Fibroblast of the conjunctiva (primary cell): ENCODE measurements at regions not wholly inside any gene's neighbourhood (a gene's known extent, or its start where the extent isn't known, plus 50 kb on each side); places are given as distances from the start of the nearest gene placed in this dataset.

ENCODE experiments used
- DNase-seq: peaks from one replicate; pipeline ENCODE4 v3.0.0-alpha.2; 2010; ENCODE audit warnings: low read depth

- DNase-seq: no peak
These were observed 429.6 kb downstream of the RAB28 start for GRCh38 chr4:13054420-13054970.

- DNase-seq: no peak
These were observed 436.5 kb downstream of the RAB28 start for GRCh38 chr4:13047591-13047990.

- DNase-seq: no peak
These were observed 447.3 kb downstream of the RAB28 start for GRCh38 chr4:13036841-13037240.

GRCh38 chr4:13032936-13033335 lies 451.2 kb downstream of the RAB28 start:
- no peak for DNase-seq

GRCh38 chr4:13024147-13025105 lies 459.7 kb downstream of the RAB28 start:
- DNase-seq: no peak

- no peak for DNase-seq
These were observed 476.2 kb downstream of the RAB28 start for GRCh38 chr4:13007802-13008470.

- DNase-seq: no peak
These were observed 490.2 kb downstream of the RAB28 start for GRCh38 chr4:12993923-12994322.

- DNase-seq: no peak
These were observed 496.9 kb downstream of the RAB28 start for GRCh38 chr4:12987284-12987683.

GRCh38 chr4:12979797-12980196 lies 504.3 kb downstream of the RAB28 start:
- no peak for DNase-seq

- DNase-seq: no peak
These were observed 505.8 kb downstream of the RAB28 start for GRCh38 chr4:12978310-12978709.

GRCh38 chr4:12975511-12975910 lies 508.6 kb downstream of the RAB28 start:
- DNase-seq: no peak

GRCh38 chr4:12973522-12973921 lies 510.6 kb downstream of the RAB28 start:
- DNase-seq: no peak

- DNase-seq: no peak
These were observed 515.8 kb downstream of the RAB28 start for GRCh38 chr4:12968345-12968744.

- peak; percentile 1 for DNase-seq
These were observed 517.4 kb downstream of the RAB28 start for GRCh38 chr4:12966726-12967125.

GRCh38 chr4:12965334-12965733 lies 518.8 kb downstream of the RAB28 start:
- no peak for DNase-seq

GRCh38 chr4:12963912-12964311 lies 520.2 kb downstream of the RAB28 start:
- no peak for DNase-seq

- DNase-seq: no peak
These were observed 520.8 kb downstream of the RAB28 start for GRCh38 chr4:12963291-12963690.

- no peak for DNase-seq
These were observed 522.4 kb downstream of the RAB28 start for GRCh38 chr4:12961713-12962112.

- no peak for DNase-seq
These were observed 525.7 kb downstream of the RAB28 start for GRCh38 chr4:12958436-12958835.

GRCh38 chr4:12957108-12957507 lies 527.0 kb downstream of the RAB28 start:
- no peak for DNase-seq

GRCh38 chr4:12956026-12956425 lies 528.1 kb downstream of the RAB28 start:
- no peak for DNase-seq

- DNase-seq: no peak
These were observed 534.2 kb downstream of the RAB28 start for GRCh38 chr4:12949719-12950490.
